ENCODE measurements at regions not wholly inside any gene's neighbourhood (a gene's known extent, or its start where the extent isn't known, plus 50 kb on each side); places are given as distances from the start of the nearest gene placed in this dataset.

- TF ChIP-seq CTCF (IDR thresholded peaks at IDR 0.05; ENCODE audit: low read depth, low read length, poor library complexity, severe bottlenecking): no peak
- no peak for TF ChIP-seq EZH2phosphoT487 (IDR thresholded peaks at IDR 0.05; ENCODE audit: borderline replicate concordance, low read length)
Measured at GRCh38 chrX:122464341-122464740, 719.7 kb upstream of the GRIA3 start.
